Amniotic stem cell (primary cell): ENCODE measurements at regions not wholly inside any gene's neighbourhood (a gene's known extent, or its start where the extent isn't known, plus 50 kb on each side); places are given as distances from the start of the nearest gene placed in this dataset.
"Not testable (repeated sequence)": the region's sequence is repeated elsewhere in the genome, so short reads cannot be mapped to it uniquely, and the experiment has no call there.

Experiments used
- DNase-seq: peaks from one replicate; lab custom pipeline; 2025; lab: John Stamatoyannopoulos, UW

DNA sequence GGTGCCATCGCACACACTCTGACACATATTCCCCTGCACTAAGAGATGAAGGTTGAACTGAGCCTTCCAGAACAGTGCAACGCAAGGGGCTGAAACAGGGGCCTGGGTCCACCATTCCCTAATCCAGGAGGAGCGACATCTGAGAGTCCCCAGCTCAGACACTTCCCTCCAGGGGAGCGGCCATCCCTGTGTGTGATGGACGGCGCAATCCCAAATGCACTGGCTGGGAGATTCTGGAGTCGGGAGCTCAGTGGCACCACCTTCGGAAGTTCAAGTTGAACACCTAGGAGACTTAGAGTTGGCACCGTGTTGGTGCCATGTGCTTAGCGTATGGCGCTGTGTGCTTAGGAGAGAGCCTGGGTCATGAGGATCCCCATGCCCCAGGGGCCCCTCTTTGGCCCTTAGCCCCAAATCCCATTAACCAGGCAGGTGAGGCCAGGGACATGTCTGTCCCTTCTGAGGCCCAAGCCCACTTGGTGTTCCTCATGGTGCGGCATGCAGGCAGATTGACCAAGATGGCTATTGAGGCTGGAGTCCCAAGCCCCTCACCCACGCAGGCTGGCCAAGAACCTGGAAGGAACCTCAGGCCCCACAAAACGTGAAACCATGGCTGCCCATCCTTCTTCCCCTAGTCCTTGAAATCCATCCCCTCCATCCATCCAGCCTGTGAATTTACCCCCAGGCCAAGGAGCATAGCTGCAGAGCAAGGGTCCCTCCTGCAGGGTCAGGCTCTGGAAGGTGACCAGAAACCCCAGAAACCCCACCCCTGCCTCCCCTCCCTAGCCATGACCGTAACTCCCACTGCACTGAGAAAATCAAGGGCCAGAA is 114.1 kb upstream of the OTOS start:
- DNase-seq = no peak

DNA sequence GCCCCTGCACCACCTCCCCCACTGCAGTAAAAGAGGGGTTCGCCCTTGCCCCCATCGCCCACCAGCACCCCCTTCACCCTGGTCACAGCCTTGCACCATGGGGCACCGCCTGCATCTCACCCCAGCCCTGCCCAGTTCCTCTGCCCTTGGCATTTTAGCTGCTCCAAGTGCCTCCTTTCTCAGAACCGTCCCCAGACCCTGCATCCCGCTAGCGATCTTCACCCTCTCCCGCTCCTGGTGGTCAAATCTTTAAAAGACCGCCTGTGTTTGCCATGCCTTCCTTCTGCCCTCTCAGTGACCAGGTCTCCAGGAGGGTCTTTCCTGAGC is 114.7 kb upstream of the OTOS start:
- no peak for DNase-seq

DNA sequence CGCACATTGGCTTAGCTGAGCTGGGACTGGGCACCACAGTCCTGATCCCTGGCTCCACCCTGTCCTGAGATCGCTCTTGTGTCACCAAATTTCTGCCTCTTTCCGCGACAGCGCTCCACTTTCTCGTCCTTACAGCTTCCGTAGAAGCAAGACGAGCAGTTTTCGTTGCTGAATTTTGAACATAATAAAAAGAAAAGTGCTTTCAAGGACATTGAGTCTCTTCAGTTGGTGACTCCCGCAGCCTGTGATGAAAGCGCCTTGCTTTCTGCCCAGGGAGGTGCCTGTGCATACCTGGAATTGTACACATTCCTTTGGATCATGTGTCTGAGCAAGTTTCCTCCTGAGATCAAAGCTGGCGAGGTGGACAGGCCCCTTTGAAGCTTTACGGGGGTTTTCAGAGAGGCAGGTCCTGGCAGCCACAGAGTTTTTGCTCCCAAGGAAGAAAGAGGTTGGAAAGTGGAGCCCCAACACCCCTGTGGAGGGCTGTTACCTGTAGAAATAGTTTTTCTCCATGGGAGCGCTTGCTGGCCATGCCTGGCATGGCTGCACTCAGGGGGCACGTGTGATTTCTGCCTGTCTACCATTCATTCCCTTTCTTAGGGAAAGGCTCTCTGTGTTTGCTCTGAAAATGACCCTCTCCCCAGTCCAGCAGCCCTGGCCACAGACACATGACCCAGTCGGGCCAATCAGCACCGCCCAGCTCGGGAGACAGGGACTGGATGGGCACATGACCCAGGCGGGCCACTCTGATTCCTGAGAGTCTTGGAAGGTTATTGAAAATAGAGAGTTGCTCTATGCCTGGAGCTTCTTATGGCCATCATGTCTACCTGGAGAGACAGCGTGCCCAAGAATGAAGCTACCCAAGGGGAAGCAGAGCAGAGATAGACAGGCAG is 115.6 kb upstream of the OTOS start:
- DNase-seq = no peak

- DNase-seq = no peak
Observed at GRCh38 chr2:240256704-240257637, 116.5 kb upstream of the OTOS start.

DNA sequence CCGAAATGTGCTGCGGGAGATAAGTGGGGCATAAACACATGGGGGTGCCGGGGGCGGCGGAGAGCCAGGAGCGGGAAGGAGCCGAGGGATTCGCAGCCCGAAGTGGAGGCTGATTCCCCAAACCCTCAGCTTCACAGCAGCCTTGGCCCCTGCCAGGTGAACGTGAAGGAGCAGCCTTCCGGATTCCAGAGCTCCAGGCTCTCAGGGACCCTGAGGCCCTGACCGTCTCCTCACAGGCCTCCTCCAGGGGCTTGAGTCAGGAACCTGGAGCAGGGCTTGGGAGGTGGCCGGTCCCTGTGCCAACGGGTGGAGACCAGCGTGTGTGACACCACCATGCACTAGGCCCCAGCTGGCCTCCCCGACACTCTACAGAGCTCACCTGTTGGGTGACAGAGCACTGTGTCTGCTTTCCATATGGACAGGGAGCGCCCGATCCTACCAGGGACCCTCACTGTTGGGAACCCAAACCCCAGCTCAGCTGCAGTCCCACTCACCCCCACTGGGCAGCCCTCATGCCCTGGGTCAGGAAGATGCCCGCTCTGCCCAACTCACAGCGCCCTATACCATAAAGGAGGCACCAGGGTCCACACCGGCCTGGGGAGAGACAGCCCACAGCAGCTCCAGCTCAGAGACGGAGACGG is 117.6 kb upstream of the OTOS start:
- no peak for DNase-seq

DNA sequence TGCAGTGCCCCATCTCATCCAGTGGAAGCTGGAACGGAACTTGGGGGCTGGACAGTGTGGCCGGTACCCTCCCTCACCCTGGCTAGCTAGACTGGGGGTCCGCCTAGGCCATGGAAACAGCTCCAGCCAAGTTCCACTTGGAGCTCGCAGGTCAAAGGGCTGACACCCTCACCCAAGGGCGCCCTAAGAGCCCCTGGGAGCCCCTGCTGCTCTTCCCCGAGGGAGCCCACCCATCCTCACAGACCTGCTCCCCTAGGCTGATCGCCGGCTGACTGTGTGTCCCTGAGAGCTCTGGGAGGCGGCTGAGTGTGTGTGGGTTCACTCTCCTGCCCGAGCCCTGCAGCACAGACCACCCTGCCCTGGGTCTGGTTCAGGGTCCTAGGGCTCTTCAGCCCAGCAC is 118.2 kb upstream of the OTOS start:
- no peak for DNase-seq

- DNase-seq = no peak
Observed at GRCh38 chr2:240259201-240259923, 118.9 kb upstream of the OTOS start.

DNA sequence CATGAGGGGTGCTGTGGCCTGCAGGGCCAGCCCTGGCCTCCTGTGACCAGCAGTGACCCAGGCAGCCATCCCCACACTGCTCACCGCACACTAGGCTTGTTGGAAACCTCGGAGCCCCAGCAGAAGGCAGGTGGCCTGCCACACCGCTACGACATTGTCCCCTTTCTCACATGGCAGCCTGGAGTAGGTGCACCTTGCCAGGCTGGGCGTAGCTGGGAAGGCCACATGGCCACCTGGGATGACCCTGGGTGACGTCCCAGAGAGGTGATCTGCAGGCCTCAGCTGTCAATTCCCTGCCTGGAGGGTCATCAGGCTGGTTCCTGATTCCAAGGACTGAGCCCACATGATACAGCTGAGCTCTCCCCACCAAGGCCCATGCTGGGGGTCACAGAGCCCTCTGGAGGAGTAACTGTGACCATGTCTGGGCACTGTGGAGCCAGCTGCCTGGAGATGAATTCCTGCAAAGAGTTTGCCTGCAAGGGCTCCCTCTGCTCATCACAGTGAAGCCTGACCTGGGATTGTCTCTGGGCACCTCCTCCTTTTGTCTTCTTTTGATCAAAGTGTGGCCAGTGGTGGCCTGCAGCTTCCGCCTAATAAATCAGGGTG is 119.6 kb upstream of the OTOS start:
- no peak for DNase-seq

DNA sequence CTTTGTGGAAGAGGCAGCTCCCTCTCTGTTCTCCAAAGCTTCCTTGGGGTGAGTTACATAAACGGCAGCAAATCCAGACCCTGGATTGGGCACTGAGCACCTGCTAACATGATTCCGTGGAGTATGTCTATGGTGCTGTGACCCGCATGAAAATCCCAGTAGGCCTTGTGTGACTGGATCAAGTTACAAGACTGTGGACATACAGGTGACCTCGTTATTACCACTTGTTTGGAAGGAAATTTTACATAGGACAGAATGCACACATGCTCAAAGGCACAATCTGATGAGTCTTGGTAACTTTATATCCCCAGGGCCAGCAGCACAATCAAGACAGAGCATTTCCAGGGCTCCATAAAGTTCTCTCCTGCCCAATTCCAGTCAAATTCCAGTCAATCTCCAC is 120.2 kb upstream of the OTOS start:
- no peak for DNase-seq

GRCh38 chr2:240262578-240262977 is 122.1 kb upstream of the OTOS start:
- DNase-seq = not testable (repeated sequence)

- no peak for DNase-seq
Observed at GRCh38 chr2:240269380-240269779, 128.9 kb upstream of the OTOS start.

- no peak for DNase-seq
Observed at GRCh38 chr2:240269886-240270285, 129.4 kb upstream of the OTOS start.

- no peak for DNase-seq
Observed at GRCh38 chr2:240271716-240272341, 131.4 kb upstream of the OTOS start.

DNA sequence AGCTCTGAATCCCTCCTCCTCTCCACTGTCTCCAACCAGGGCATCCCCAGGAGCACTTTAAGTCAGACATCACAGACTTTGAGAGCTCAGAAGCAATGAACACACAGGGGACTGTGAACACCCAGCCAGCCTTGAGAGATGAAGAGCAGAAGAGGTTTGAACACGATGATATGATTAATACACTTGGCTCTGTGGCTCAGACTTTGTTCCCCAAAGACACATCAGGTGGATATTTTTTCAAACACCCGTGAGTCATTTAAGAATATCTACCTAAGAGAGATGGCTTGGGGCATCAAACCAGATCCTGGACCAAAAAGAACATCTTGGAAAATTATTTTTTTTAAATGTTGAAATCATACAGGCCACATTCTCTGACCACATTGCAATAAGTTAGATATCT is 134.9 kb upstream of the OTOS start:
- no peak for DNase-seq

- no peak for DNase-seq
Observed at GRCh38 chr2:240277073-240277806, 136.8 kb upstream of the OTOS start.

- no peak for DNase-seq
Observed at GRCh38 chr2:240277807-240278522, 137.5 kb upstream of the OTOS start.

GRCh38 chr2:240278661-240279060 is 138.2 kb upstream of the OTOS start:
- DNase-seq = no peak

- DNase-seq = no peak
Observed at GRCh38 chr2:240280621-240281020, 140.2 kb upstream of the OTOS start.
